Activated T-helper 1 cell treated with anti-CD3 and anti-CD28 coated beads, Interleukin-12 subunit alpha, Interleukin-12 subunit beta, Interleukin-2, Interleukin-4 antibody, amounts not matched to agents 30 ng/mL and 10 ng/mL and 1 ng/mL, durations not matched to agents 14 hours and 24 hours and 36 hours (primary cell): ENCODE measurements at regions not wholly inside any gene's neighbourhood (a gene's known extent, or its start where the extent isn't known, plus 50 kb on each side); places are given as distances from the start of the nearest gene placed in this dataset.

Experiments used
- DNase-seq: peaks from one replicate; pipeline ENCODE4 v3.0.0; 2021; ENCODE audit warnings: low spot score
- H3K27ac Mint-ChIP-seq: one replicate; pipeline ENCODE4 v1.8.0; 2021; ENCODE audit warnings: mild to moderate bottlenecking, mixed read lengths
- H3K27me3 Mint-ChIP-seq: one replicate; pipeline ENCODE4 v1.8.0; 2022; ENCODE audit warnings: mild to moderate bottlenecking, moderate library complexity, mixed read lengths; ENCODE audit not compliant: insufficient read depth
- H3K36me3 Mint-ChIP-seq: one replicate; pipeline ENCODE4 v1.8.0; 2021; ENCODE audit warnings: low read depth, mixed read lengths
- H3K4me1 Mint-ChIP-seq: one replicate; pipeline ENCODE4 v1.8.0; 2021; ENCODE audit warnings: low read depth, mixed read lengths
- H3K4me3 Mint-ChIP-seq: one replicate; pipeline ENCODE4 v1.8.0; 2021; ENCODE audit warnings: mild to moderate bottlenecking, moderate library complexity, mixed read lengths
- H3K9me3 Mint-ChIP-seq: one replicate; pipeline ENCODE4 v1.8.0; 2021; ENCODE audit warnings: mixed read lengths
- intact Hi-C: fragments of 100-400 bp; cut with micrococcal nuclease; formaldehyde crosslinking; loops from one replicate; pipeline ENCODE4 v1.15.1; 2024

DNA sequence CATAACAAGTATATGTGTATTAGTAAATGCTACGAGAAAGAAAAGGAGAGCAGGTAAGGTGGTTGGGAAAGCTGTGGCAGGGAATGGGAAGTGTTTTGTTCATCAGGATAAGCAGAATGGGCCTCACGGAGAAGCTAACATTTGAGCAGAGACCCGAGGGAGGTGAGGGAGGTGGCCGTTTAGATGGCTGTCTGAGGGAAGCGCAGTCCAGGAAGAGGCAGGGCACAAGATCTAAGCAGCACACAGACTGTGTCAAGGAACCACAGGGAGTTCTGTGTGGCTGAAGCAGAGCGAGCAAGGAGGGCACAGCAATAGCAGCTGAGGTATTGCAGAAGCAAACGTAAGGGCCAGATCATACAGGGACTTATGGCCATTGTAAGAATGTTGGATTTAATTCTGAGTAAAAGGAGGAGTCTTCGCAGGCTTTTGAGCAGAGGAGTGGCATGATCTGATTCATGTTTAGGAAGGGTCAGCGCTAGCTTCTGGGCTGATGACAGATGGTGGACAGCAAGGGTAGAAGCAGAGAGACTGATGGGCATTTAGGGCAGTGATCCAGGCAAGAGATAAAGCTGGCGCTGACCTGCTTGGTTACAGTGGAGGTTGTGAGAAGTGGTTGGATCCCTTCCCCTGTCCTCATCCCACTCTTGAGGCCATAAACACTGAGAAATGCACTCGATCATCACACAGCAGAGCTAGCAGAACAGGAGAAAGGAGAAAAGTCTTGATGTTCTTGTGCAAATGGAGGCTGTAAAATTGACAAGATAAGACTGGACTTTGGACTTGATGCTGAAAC is 199.9 kb downstream of the LACC1 start:
- peaks cover 4% of the 10 kb centered on the region for H3K27me3 Mint-ChIP-seq
- H3K36me3 Mint-ChIP-seq, result no peaks in the 10 kb centered on the region
- no peak overlapping the region for H3K4me3 Mint-ChIP-seq
- intact Hi-C loops, result no loop called here
- H3K27ac Mint-ChIP-seq, result no peak overlapping the region
- DNase-seq, result no peak
- H3K9me3 Mint-ChIP-seq, result no peaks in the 10 kb centered on the region
- no peaks in the 10 kb centered on the region for H3K4me1 Mint-ChIP-seq

DNA sequence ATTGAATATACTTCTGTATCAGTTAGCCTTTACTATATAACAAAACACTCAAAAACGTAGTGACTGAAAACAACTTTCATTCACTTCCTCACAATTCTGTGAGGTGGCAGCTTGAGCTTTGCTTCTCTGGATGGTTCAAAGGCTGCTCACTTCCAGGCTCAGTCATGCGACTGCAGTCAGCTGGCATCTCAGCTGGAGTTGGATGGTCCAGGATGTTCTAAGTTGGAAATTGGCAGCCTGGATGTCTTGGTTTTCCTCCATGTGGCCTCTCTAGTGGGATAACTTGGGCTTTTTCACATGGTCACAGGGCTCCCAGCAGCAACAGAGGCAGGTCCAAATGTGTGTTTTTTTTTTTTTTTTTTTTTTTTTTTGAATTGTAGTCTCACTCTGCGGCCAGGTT is 204.4 kb downstream of the LACC1 start:
- peaks cover 4% of the 10 kb centered on the region for H3K27me3 Mint-ChIP-seq
- H3K27ac Mint-ChIP-seq, result no peak overlapping the region
- no peak overlapping the region for H3K4me3 Mint-ChIP-seq
- H3K9me3 Mint-ChIP-seq, result no peaks in the 10 kb centered on the region
- DNase-seq, result no peak
- no peaks in the 10 kb centered on the region for H3K36me3 Mint-ChIP-seq
- intact Hi-C loops, result no loop called here
- peaks cover 9% of the 10 kb centered on the region for H3K4me1 Mint-ChIP-seq

DNA sequence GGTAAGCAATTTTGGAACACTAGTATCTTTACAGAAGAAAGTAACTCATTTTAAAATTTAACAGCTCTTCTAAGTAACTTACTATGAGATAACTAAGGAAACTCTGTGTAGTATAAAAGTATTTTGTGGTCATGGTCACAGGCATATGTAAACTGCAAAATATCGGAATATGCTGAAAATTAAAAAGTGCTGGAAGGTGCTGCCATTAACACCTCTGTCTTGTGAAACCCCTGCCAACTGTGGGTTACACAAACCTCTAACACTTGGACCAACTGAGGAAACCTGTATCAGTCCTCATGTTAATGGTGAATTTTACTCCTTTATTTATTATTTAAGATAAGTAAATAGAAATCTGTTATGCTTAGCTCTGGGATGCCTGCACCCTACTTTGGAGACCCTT is 206.7 kb downstream of the LACC1 start:
- no peak for DNase-seq
- Mint-ChIP-seq H3K36me3 (no peaks in the 10 kb centered on the region), H3K27ac (no peak overlapping the region), H3K4me3 (no peak overlapping the region), H3K4me1 (peaks cover 17% of the 10 kb centered on the region), H3K9me3 (no peaks in the 10 kb centered on the region), H3K27me3 (peaks cover 6% of the 10 kb centered on the region)
- intact Hi-C loops, result no loop called here

DNA sequence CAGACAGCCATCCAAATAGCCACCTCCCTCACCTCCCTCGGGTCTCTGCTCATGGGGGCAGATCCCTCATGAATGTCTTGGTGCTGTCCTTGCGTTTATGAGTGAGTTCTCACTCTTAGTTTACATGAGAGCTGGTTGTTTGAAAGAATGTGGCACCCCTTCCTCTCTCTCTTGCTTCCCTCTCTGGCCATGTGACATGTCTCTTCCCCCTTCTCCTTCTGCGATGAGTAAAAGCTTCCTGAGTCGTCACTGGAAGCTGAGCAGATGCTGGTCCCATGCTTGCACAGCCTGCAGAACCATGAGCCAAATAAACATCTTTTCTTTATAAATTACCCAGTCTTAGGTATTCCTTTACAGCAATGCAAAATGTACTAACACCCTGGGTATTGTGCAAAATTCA is 208.7 kb downstream of the LACC1 start:
- H3K4me3 Mint-ChIP-seq, result no peak overlapping the region
- H3K27ac Mint-ChIP-seq, result no peak overlapping the region
- no peak for DNase-seq
- H3K9me3 Mint-ChIP-seq, result no peaks in the 10 kb centered on the region
- no peaks in the 10 kb centered on the region for H3K36me3 Mint-ChIP-seq
- H3K27me3 Mint-ChIP-seq, result peaks cover 9% of the 10 kb centered on the region
- H3K4me1 Mint-ChIP-seq, result peaks cover 20% of the 10 kb centered on the region
- intact Hi-C loops, result no loop called here

DNA sequence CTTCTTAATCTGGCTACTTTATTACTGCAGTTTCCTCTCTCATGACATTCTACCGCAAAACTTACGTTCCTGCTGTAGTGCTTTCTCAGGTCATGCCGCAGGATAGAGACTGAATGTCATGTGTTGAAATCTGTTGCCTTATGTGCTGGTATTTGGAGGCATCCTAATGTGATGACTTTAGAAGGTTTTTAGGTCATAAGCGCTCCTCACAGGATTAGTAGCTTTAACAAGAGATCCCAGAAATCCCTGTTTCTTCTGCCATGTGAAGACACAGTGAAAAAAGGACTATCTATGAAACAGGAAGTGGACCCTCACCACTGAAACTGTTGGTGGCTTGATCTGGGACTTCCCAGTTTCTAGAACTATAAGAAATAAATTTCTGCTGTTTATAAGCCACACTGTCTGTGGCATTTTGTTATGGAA is 209.3 kb downstream of the LACC1 start:
- no peak for DNase-seq
- Mint-ChIP-seq H3K36me3 (no peaks in the 10 kb centered on the region), H3K27me3 (peaks cover 9% of the 10 kb centered on the region), H3K4me1 (peaks cover 20% of the 10 kb centered on the region), H3K27ac (no peak overlapping the region), H3K4me3 (no peak overlapping the region), H3K9me3 (no peaks in the 10 kb centered on the region)
- intact Hi-C loops, result no loop called here

DNA sequence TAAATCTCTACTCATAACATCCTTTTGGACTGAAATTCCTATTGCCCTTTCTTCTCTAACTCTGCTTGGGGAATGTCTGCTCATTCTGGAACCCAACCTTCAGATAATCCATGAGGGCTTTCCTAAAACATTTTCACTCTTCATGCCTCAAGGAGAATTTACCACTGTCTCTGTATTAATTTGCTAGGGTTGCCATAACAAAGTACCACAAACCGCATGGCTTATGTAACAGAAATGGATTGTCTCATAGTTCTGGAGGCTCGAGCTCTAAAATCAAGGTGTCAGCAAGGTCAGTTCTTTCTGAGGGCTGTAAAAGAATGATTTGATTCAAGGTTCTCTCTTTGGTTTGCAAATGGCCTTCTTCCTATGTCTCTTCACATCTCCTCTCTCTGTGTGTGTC is 209.7 kb downstream of the LACC1 start:
- no peaks in the 10 kb centered on the region for H3K9me3 Mint-ChIP-seq
- peaks cover 12% of the 10 kb centered on the region for H3K27me3 Mint-ChIP-seq
- intact Hi-C loops, result no loop called here
- no peak overlapping the region for H3K27ac Mint-ChIP-seq
- H3K4me3 Mint-ChIP-seq, result no peak overlapping the region
- DNase-seq, result no peak
- H3K4me1 Mint-ChIP-seq, result peaks cover 20% of the 10 kb centered on the region
- no peaks in the 10 kb centered on the region for H3K36me3 Mint-ChIP-seq

DNA sequence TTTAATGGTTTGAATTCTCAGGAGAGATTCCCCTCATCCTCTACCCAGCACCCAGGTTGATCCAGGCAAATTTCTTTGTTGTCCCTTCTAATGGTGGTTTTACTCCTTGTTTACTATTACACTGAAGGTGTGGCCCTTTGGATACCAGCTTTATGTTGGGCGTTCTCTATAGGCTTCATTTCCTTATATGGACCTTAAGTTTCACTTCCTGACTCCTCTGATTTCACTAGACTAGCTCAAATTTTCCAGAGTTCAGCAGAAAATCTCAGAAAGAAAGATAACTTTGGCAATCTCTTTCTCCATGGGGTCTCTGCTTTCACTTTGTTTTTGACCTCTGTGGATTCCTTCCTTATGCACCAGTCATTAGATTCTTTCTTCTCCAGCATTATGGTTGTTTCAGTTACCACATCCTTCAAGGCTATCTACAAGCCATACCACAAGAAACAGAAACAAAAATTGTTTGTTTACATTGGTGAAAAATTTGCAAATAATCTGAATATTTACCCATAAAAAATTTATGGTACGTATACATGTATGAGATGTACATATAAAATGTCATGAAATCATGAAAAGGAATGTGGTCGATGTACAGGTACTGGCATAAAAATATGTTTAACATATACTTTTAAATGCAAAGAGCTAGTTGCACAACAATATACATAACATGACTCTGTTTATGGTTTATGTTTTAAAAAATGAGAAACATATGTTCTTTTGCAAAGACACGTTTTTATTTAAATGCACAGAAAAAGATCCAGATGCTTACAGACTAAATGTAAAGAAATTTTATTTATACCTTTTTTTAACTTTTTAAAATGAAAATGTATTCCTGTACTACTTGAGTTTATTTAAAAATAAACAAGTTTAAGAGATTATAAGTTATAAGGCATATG is 212.6 kb downstream of the LACC1 start:
- Mint-ChIP-seq H3K4me1 (peaks cover 20% of the 10 kb centered on the region), H3K27ac (no peak overlapping the region), H3K27me3 (peaks cover 11% of the 10 kb centered on the region), H3K9me3 (no peaks in the 10 kb centered on the region), H3K4me3 (no peak overlapping the region), H3K36me3 (no peaks in the 10 kb centered on the region)
- DNase-seq, result no peak
- intact Hi-C loops, result loop anchor here (2.0 kb wide), 1 partner anchor 42 kb away; no protein-coding TSS in a partner anchor

DNA sequence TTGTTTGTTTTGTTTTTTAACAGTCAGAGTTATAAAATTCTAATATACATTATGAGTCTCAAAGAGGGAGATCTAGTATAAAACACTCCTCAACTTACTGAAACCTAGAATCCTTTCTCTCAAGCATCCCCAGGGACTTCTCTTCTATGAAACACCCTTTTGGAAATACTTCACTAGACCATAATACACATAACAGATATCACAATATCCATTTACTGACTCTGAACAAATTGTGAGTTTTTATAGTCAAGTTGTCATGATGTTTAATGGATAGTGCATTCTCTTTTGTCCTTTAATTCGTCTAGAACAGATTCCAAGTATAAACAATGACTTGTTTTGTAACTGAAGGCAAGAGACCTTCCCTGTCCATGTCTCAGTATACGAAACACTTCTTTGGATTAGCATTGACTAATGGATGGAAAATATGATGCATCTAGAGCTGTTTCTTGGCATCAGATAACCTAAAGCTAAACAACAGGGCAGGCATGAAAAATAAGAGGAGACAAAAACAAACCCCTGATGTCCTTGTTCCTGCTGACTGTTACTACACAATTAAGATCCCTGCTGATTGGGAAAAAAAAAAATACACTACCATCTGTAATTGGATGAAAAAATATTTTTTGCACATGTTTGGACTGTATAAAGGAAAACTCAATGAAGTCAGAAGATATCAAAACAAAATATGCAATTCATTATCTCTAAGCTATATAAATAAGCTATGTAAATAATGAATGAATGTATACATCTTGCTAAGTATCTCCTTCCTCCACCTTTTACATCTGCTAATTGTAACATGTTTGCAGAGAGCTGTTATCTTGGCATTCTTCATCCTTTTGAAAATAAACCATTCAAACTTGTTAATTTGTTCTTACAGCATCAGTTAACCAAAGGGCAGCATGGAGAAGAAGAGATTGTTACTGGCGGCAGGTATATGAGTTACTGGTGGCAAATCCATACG is 214.2 kb downstream of the LACC1 start:
- DNase-seq, result no peak
- H3K36me3 Mint-ChIP-seq, result no peaks in the 10 kb centered on the region
- peaks cover 14% of the 10 kb centered on the region for H3K4me1 Mint-ChIP-seq
- H3K27me3 Mint-ChIP-seq, result peaks cover 11% of the 10 kb centered on the region
- intact Hi-C loops, result loop anchor here (2.0 kb wide), 1 partner anchor 43 kb away; no protein-coding TSS in a partner anchor
- H3K27ac Mint-ChIP-seq, result no peak overlapping the region
- H3K4me3 Mint-ChIP-seq, result no peak overlapping the region
- H3K9me3 Mint-ChIP-seq, result no peaks in the 10 kb centered on the region

DNA sequence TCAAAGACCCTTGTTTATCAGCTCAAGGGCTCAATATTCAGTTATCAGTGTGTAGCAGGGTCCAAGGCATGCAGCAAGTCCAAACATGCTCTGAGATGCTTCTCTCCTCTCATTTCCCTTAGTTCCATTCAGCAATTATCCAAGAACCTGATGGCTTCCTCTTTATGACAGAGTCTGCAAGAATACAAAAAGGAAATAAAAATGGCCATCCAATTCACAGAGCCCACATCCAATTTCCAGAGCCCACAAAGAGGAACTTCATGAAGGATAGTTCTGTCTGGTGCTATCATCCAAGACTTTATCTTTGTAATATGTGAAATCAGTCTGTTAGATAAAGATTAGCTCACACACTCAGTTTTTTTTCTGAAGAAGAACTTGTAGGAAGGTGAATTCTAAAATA is 217.2 kb downstream of the LACC1 start:
- no peaks in the 10 kb centered on the region for H3K36me3 Mint-ChIP-seq
- H3K4me1 Mint-ChIP-seq, result peaks cover 3% of the 10 kb centered on the region
- H3K27ac Mint-ChIP-seq, result no peak overlapping the region
- H3K9me3 Mint-ChIP-seq, result no peaks in the 10 kb centered on the region
- DNase-seq, result no peak
- intact Hi-C loops, result no loop called here
- H3K27me3 Mint-ChIP-seq, result peaks cover 14% of the 10 kb centered on the region
- no peak overlapping the region for H3K4me3 Mint-ChIP-seq

DNA sequence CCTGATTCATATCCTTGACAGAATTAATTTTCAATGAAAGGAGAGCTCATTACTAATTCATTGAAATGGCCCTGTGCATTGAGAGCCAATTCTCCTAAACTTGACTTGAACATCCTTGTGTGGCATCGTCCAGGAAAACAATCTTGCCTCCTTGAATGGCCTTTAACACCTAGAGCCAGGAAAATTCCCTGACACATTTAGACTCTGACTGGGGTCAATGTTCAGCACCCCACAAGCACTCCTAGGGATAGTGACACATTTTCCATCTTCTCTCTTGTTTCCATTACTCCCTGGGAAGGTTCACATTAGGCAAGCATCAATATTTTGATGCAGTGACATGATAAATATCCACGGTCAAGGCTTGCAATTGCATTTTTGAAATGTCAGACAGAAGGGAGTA is 218.9 kb downstream of the LACC1 start:
- Mint-ChIP-seq H3K4me3 (no peak overlapping the region), H3K4me1 (no peaks in the 10 kb centered on the region), H3K9me3 (no peaks in the 10 kb centered on the region), H3K27me3 (peaks cover 13% of the 10 kb centered on the region), H3K36me3 (no peaks in the 10 kb centered on the region), H3K27ac (no peak overlapping the region)
- intact Hi-C loops, result no loop called here
- DNase-seq, result no peak

DNA sequence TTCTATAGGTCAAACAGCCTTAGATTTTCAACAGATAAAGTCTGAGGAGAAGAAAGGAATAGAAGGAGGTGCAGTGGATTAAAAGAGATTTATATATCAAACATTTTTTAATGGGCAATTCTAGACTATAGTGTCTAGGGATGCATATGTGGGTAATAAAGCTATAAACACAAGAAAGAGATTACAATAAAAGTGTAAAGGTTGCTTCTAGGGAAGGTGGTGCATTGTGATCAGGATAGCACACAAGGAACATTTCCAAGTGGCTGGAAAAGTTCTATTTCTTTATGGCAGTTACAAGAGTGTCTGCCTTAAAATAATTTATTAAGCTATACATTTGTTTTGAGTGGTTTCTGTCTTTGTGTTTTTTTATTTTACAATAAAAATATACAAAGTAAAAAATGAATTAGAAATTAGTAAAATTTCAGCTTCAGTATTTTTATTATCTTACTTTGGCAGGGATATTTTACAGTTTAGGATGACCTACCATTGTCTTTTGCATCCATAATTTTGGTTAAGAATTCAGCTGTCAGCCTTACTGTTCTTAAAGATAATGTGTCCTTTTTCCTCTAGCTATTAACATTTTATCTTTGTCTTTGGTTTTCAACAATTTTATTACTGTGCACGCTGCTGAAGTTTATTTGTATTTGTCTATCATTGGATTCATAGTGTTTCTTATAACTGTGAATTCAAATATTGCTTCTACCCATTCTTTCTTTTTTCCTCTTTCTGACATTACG is 221.8 kb downstream of the LACC1 start:
- no peak for DNase-seq
- Mint-ChIP-seq H3K9me3 (no peaks in the 10 kb centered on the region), H3K4me1 (no peaks in the 10 kb centered on the region), H3K36me3 (no peaks in the 10 kb centered on the region), H3K27ac (no peak overlapping the region), H3K27me3 (peaks cover 8% of the 10 kb centered on the region), H3K4me3 (no peak overlapping the region)
- intact Hi-C loops, result no loop called here
